ENCODE measurements at regions not wholly inside any gene's neighbourhood (a gene's known extent, or its start where the extent isn't known, plus 50 kb on each side); places are given as distances from the start of the nearest gene placed in this dataset.

DNA sequence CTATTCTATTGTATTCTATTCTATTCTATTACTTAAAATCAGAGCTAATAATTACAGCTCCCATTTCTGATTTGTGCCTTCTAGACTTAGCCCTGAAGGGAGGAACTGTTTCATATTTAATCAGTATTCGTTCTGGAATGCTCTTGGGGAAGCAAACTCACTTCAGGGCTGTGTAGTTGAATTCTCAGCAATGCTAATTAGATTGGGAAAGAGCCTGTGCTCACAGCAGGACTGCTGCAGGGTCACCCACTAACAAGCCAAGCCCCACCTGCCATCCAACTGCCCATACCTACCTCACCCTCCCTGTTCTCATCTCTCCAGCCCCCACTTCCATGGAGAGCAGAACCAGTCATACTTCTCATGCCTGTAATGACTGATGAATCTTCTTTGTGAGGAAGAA lies 464.2 kb downstream of the PTPRU start:
- Histone ChIP-seq H3K36me3 (ENCODE audit: control insufficient read depth in 2 of 2, insufficient read depth in 2 of 2, low read length in 1 of 2) (no peaks in the 10 kb centered on the region), H3K27me3 (ENCODE audit: control insufficient read depth in 2 of 2, insufficient read depth in 1 of 2, low read length in 1 of 2) (no peaks in the 10 kb centered on the region), H3K4me1 (ENCODE audit: control insufficient read depth in 2 of 2, insufficient read depth in 2 of 2, low read length in 2 of 2) (no peaks in the 10 kb centered on the region), H3K9me3 (ENCODE audit: control insufficient read depth in 2 of 2, insufficient read depth in 1 of 2, low read length in 1 of 2) (no peaks in the 10 kb centered on the region), H3K4me3 (ENCODE audit: low read length in 2 of 2) (no peak overlapping the region), H3K27ac (ENCODE audit: low read depth in 1 of 2, low read length in 1 of 2) (no peak overlapping the region)
- DNase-seq (ENCODE audit: low read depth in 6 of 9, low spot score in 9 of 9), result no peak
- 45% methylated on average over 1 of the region's 1 CpG for WGBS

DNA sequence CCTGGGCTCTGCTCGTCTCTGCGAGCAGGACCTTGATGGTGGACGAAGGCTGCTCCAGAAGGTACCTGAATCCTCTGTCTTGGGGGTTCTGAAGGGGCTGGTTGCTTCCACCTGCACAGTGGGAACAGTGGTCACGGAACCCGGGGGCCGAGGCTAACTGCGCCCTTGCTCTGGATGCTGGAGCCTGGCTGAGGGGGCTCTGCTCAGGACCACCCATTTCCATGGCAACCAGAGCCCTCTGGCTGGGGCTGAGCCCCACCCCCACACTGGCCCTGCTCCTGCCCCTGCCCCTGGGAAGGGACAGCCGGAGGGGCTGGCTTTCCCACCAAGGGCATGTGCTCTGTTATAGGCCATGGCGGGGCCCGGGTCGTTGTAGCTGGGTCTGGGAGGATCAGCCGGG lies 462.3 kb downstream of the PTPRU start:
- no peaks in the 10 kb centered on the region for H3K27me3 ChIP-seq (ENCODE audit: control insufficient read depth in 2 of 2, insufficient read depth in 1 of 2, low read length in 1 of 2)
- DNase-seq (ENCODE audit: low read depth in 6 of 9, low spot score in 9 of 9), result no peak
- no peak overlapping the region for H3K27ac ChIP-seq (ENCODE audit: low read depth in 1 of 2, low read length in 1 of 2)
- WGBS, result 91% methylated on average over 12 of the region's 12 CpGs
- no peaks in the 10 kb centered on the region for H3K36me3 ChIP-seq (ENCODE audit: control insufficient read depth in 2 of 2, insufficient read depth in 2 of 2, low read length in 1 of 2)
- H3K4me1 ChIP-seq (ENCODE audit: control insufficient read depth in 2 of 2, insufficient read depth in 2 of 2, low read length in 2 of 2), result no peaks in the 10 kb centered on the region
- no peaks in the 10 kb centered on the region for H3K9me3 ChIP-seq (ENCODE audit: control insufficient read depth in 2 of 2, insufficient read depth in 1 of 2, low read length in 1 of 2)
- H3K4me3 ChIP-seq (ENCODE audit: low read length in 2 of 2), result no peak overlapping the region

DNA sequence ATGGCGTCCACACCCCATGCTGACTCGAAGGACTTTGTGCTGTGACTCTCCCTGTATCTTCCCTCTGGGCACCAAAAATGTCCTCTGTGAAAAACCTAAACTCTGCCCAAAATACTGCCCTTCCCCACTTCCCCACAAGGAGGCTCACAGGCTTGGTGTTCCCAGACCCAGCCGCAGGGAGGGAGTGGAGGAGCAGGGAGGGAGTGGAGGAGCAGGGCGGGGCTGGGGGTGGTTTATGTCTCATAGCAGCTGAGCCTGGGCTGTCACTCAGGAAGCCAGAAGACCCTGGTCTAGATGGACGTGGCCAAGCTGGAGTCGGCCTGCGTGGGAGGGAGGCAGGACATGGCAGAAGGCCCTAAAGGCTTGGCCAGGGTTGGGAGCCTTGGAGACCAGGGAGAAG lies 461.7 kb downstream of the PTPRU start:
- Histone ChIP-seq H3K27ac (ENCODE audit: low read depth in 1 of 2, low read length in 1 of 2) (no peak overlapping the region), H3K4me1 (ENCODE audit: control insufficient read depth in 2 of 2, insufficient read depth in 2 of 2, low read length in 2 of 2) (no peaks in the 10 kb centered on the region), H3K27me3 (ENCODE audit: control insufficient read depth in 2 of 2, insufficient read depth in 1 of 2, low read length in 1 of 2) (no peaks in the 10 kb centered on the region), H3K4me3 (ENCODE audit: low read length in 2 of 2) (no peak overlapping the region), H3K9me3 (ENCODE audit: control insufficient read depth in 2 of 2, insufficient read depth in 1 of 2, low read length in 1 of 2) (no peaks in the 10 kb centered on the region), H3K36me3 (ENCODE audit: control insufficient read depth in 2 of 2, insufficient read depth in 2 of 2, low read length in 1 of 2) (no peaks in the 10 kb centered on the region)
- DNase-seq (ENCODE audit: low read depth in 6 of 9, low spot score in 9 of 9), result no peak
- 78% methylated on average over 7 of the region's 7 CpGs for WGBS

DNA sequence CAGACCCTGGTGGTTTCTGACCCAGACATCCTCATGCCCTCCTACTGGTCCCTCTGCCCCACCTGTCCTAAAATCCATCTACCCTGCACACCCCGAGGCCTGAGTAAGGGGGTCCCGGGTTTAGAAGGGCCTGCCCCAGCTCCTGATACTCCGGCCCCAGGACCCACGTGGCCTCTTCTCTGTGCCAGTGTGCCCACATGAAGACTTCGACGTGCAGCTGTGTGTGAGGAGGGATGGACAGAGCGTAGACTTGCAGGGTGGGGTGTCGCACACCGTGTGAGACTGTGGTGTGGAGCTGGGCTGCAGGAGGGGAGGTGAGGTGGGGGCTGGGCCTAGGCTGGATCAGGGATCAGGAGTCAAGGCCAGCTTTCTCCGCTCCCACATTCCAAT lies 461.1 kb downstream of the PTPRU start:
- Histone ChIP-seq H3K4me1 (ENCODE audit: control insufficient read depth in 2 of 2, insufficient read depth in 2 of 2, low read length in 2 of 2) (no peaks in the 10 kb centered on the region), H3K27ac (ENCODE audit: low read depth in 1 of 2, low read length in 1 of 2) (no peak overlapping the region), H3K27me3 (ENCODE audit: control insufficient read depth in 2 of 2, insufficient read depth in 1 of 2, low read length in 1 of 2) (no peaks in the 10 kb centered on the region), H3K36me3 (ENCODE audit: control insufficient read depth in 2 of 2, insufficient read depth in 2 of 2, low read length in 1 of 2) (no peaks in the 10 kb centered on the region), H3K9me3 (ENCODE audit: control insufficient read depth in 2 of 2, insufficient read depth in 1 of 2, low read length in 1 of 2) (no peaks in the 10 kb centered on the region), H3K4me3 (ENCODE audit: low read length in 2 of 2) (no peak overlapping the region)
- 94% methylated on average over 10 of the region's 10 CpGs for WGBS
- DNase-seq (ENCODE audit: low read depth in 6 of 9, low spot score in 9 of 9), result no peak

DNA sequence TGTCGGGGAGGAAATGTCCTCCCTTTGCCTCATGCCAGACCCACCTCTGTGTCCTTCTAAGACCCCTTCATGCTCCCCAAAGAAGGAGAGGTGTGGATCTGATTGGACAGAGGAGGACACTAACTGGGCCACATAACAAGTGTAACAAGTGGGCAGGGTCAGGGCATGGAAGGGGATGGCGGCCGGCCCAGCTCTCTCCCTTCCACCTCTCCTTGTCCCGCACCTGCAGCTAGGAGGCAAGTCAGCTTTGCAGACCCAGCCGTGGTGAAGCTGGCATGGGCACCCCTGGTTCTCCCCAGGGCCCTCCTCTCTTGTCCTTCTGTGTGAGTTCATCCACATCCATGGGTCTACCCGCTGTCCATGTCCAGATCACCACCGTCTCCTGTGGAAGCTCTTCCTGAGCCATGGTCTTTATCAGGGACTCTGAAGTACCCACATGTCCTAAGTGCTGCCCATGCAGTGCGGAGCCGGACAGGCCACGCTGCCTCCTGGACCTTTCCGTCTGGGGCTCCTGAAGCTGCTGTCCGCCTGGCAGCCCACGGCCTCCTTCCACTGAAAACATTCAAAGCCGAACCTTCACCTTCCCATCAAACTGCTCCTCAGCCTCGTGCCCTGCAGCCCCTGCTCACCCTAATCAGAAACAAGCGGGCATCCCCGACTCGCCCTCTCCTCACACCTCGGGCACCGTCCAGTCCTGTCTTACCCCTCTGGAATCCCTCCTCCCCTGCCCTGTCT lies 460.5 kb downstream of the PTPRU start:
- Histone ChIP-seq H3K4me1 (ENCODE audit: control insufficient read depth in 2 of 2, insufficient read depth in 2 of 2, low read length in 2 of 2) (no peaks in the 10 kb centered on the region), H3K9me3 (ENCODE audit: control insufficient read depth in 2 of 2, insufficient read depth in 1 of 2, low read length in 1 of 2) (no peaks in the 10 kb centered on the region), H3K27ac (ENCODE audit: low read depth in 1 of 2, low read length in 1 of 2) (no peak overlapping the region), H3K36me3 (ENCODE audit: control insufficient read depth in 2 of 2, insufficient read depth in 2 of 2, low read length in 1 of 2) (no peaks in the 10 kb centered on the region), H3K4me3 (ENCODE audit: low read length in 2 of 2) (no peak overlapping the region), H3K27me3 (ENCODE audit: control insufficient read depth in 2 of 2, insufficient read depth in 1 of 2, low read length in 1 of 2) (no peaks in the 10 kb centered on the region)
- 88% methylated on average over 20 of the region's 20 CpGs for WGBS
- DNase-seq (ENCODE audit: low read depth in 6 of 9, low spot score in 9 of 9), result no peak

DNA sequence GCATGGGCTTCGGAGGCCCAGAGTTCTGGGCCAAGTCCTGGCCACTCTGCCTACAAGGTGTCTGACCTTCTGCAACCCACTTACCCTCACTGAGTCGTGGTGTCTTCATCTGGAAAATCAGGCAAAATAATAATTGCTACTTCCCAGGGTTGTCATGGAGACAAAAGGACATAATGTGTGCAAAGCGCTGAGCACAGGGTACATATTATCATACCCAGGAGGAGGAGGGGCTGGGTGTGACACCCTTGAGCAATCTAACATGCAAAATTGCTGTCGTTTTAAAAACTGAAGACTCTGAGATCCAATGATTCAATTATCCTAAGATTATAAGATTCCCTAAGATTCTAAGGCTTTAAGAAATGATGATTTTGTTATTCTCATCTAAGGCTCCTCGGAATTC lies 459.5 kb downstream of the PTPRU start:
- H3K27ac ChIP-seq (ENCODE audit: low read depth in 1 of 2, low read length in 1 of 2), result no peak overlapping the region
- WGBS, result 89% methylated on average over 5 of the region's 5 CpGs
- H3K4me1 ChIP-seq (ENCODE audit: control insufficient read depth in 2 of 2, insufficient read depth in 2 of 2, low read length in 2 of 2), result no peaks in the 10 kb centered on the region
- H3K36me3 ChIP-seq (ENCODE audit: control insufficient read depth in 2 of 2, insufficient read depth in 2 of 2, low read length in 1 of 2), result no peaks in the 10 kb centered on the region
- DNase-seq (ENCODE audit: low read depth in 6 of 9, low spot score in 9 of 9), result no peak
- H3K9me3 ChIP-seq (ENCODE audit: control insufficient read depth in 2 of 2, insufficient read depth in 1 of 2, low read length in 1 of 2), result no peaks in the 10 kb centered on the region
- H3K27me3 ChIP-seq (ENCODE audit: control insufficient read depth in 2 of 2, insufficient read depth in 1 of 2, low read length in 1 of 2), result peaks cover 0 to under 1% of the 10 kb centered on the region in 2 donors
- no peak overlapping the region for H3K4me3 ChIP-seq (ENCODE audit: low read length in 2 of 2)

DNA sequence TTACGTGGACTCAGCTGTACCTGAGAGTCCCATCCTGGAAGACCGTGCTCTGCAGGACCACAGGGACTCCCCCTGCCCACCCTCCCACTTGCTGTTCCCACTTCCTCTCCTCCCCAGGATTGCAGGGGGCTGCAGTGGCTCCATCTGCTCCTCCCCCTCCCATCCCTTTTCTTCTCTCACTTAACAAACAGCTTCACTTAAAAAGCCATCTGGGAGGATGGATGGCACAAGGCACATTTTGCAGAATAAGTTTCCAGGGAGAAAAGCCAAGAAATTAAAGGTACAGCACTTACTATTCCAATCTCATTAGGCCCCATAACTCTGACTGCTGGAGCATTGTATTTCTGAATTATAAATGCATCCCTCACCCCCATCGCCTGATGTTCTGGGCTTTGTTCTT lies 458.7 kb downstream of the PTPRU start:
- no peaks in the 10 kb centered on the region for H3K36me3 ChIP-seq (ENCODE audit: control insufficient read depth in 2 of 2, insufficient read depth in 2 of 2, low read length in 1 of 2)
- no peak for DNase-seq (ENCODE audit: low read depth in 6 of 9, low spot score in 9 of 9)
- WGBS, result 77% methylated on average over 3 of the region's 3 CpGs
- no peak overlapping the region for H3K4me3 ChIP-seq (ENCODE audit: low read length in 2 of 2)
- no peak overlapping the region for H3K27ac ChIP-seq (ENCODE audit: low read depth in 1 of 2, low read length in 1 of 2)
- H3K27me3 ChIP-seq (ENCODE audit: control insufficient read depth in 2 of 2, insufficient read depth in 1 of 2, low read length in 1 of 2), result peaks cover 0 to 2% of the 10 kb centered on the region in 2 donors
- H3K9me3 ChIP-seq (ENCODE audit: control insufficient read depth in 2 of 2, insufficient read depth in 1 of 2, low read length in 1 of 2), result no peaks in the 10 kb centered on the region
- no peaks in the 10 kb centered on the region for H3K4me1 ChIP-seq (ENCODE audit: control insufficient read depth in 2 of 2, insufficient read depth in 2 of 2, low read length in 2 of 2)

DNA sequence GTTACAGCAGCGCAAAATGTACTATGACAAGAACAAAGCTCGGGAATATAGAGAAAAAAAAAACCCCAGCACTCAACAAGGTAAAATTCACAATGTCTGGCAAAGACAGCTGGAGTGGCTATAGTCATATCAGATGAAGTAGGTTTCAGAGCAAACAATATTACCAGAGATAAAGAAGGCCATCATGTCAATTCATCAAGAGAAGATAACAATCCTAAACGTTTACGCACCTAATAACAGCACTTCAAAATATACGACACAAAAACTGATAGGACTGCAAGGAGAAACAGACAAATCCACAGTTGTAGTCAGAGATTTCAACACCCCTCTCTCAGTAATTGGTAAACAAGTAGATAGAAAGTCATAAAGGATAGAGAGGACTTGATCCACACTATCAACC lies 455.2 kb downstream of the PTPRU start:
- no peak for DNase-seq (ENCODE audit: low read depth in 6 of 9, low spot score in 9 of 9)
- H3K36me3 ChIP-seq (ENCODE audit: control insufficient read depth in 2 of 2, insufficient read depth in 2 of 2, low read length in 1 of 2), result no peaks in the 10 kb centered on the region
- peaks cover 0 to 8% of the 10 kb centered on the region in 2 donors for H3K27me3 ChIP-seq (ENCODE audit: control insufficient read depth in 2 of 2, insufficient read depth in 1 of 2, low read length in 1 of 2)
- no peak overlapping the region for H3K4me3 ChIP-seq (ENCODE audit: low read length in 2 of 2)
- no peaks in the 10 kb centered on the region for H3K4me1 ChIP-seq (ENCODE audit: control insufficient read depth in 2 of 2, insufficient read depth in 2 of 2, low read length in 2 of 2)
- no peak overlapping the region for H3K27ac ChIP-seq (ENCODE audit: low read depth in 1 of 2, low read length in 1 of 2)
- 93% methylated on average over 5 of the region's 5 CpGs for WGBS
- H3K9me3 ChIP-seq (ENCODE audit: control insufficient read depth in 2 of 2, insufficient read depth in 1 of 2, low read length in 1 of 2), result no peaks in the 10 kb centered on the region

DNA sequence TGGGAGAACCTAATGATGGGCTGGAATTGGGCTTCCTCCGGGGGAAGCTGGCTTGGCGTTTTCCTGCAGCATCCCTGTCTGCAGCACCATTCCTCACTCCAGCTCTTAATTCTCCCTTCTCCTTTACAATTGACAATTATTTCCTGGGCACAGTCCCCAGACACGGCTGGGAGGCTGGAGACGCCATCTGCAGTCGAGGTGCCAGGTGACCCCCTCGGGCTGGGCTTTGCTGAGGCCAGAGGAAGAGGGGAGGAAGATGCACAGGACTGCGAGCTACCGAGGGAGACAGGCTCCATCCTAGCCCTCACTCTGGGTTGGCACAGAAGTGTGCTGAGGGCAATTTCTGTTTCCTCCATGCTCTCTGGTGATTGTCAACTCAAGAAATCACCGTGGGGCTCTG lies 453.8 kb downstream of the PTPRU start:
- H3K4me1 ChIP-seq (ENCODE audit: control insufficient read depth in 2 of 2, insufficient read depth in 2 of 2, low read length in 2 of 2), result no peaks in the 10 kb centered on the region
- no peaks in the 10 kb centered on the region for H3K36me3 ChIP-seq (ENCODE audit: control insufficient read depth in 2 of 2, insufficient read depth in 2 of 2, low read length in 1 of 2)
- 84% methylated on average over 9 of the region's 9 CpGs for WGBS
- H3K4me3 ChIP-seq (ENCODE audit: low read length in 2 of 2), result no peak overlapping the region
- no peak overlapping the region for H3K27ac ChIP-seq (ENCODE audit: low read depth in 1 of 2, low read length in 1 of 2)
- DNase-seq (ENCODE audit: low read depth in 6 of 9, low spot score in 9 of 9), result no peak
- H3K27me3 ChIP-seq (ENCODE audit: control insufficient read depth in 2 of 2, insufficient read depth in 1 of 2, low read length in 1 of 2), result peaks cover 0 to 8% of the 10 kb centered on the region in 2 donors
- H3K9me3 ChIP-seq (ENCODE audit: control insufficient read depth in 2 of 2, insufficient read depth in 1 of 2, low read length in 1 of 2), result no peaks in the 10 kb centered on the region
